C4-2B (cell line): ENCODE measurements at regions not wholly inside any gene's neighbourhood (a gene's known extent, or its start where the extent isn't known, plus 50 kb on each side); places are given as distances from the start of the nearest gene placed in this dataset.

Experiments used
- ZFX ChIP-seq: fragments of 450-650 bp; IDR thresholded peaks from 2 replicates; pipeline ENCODE4 v1.6.1; 2017
- TF ChIP-seq, protein P1 (sequence below): fragments of 450-650 bp; conservative IDR thresholded peaks from 2 replicates; pipeline ENCODE4 v1.5.1; 2017; ENCODE audit warnings: mild to moderate bottlenecking

DNA sequence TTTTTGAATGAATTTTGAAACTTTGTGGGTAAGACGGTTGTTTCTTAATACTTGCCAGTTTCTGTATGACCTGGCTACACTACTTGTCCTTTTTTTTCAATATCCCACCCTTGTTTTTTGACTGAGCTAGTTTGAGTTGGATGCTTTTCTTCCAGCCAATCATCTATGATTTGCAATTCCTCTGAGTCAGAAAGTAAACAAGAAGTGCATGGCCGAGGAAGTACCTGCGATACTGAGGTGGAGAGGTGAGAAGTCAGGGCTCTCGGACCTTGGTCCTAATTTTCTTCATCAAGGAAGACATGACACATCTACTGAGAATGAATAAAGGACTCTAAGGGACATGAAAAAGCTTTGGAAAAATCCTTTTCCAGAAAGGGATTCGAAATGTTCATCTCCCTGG lies 185.7 kb downstream of the LINC00237 start:
- TF ChIP-seq, protein P1, sequence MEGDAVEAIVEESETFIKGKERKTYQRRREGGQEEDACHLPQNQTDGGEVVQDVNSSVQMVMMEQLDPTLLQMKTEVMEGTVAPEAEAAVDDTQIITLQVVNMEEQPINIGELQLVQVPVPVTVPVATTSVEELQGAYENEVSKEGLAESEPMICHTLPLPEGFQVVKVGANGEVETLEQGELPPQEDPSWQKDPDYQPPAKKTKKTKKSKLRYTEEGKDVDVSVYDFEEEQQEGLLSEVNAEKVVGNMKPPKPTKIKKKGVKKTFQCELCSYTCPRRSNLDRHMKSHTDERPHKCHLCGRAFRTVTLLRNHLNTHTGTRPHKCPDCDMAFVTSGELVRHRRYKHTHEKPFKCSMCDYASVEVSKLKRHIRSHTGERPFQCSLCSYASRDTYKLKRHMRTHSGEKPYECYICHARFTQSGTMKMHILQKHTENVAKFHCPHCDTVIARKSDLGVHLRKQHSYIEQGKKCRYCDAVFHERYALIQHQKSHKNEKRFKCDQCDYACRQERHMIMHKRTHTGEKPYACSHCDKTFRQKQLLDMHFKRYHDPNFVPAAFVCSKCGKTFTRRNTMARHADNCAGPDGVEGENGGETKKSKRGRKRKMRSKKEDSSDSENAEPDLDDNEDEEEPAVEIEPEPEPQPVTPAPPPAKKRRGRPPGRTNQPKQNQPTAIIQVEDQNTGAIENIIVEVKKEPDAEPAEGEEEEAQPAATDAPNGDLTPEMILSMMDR = no peak
- TF ChIP-seq ZFX = no peak
